ENCODE measurements at regions not wholly inside any gene's neighbourhood (a gene's known extent, or its start where the extent isn't known, plus 50 kb on each side); places are given as distances from the start of the nearest gene placed in this dataset.
A peak's percentile ranks its signal among the peaks of the same experiment; 100 is the strongest.

GRCh38 chr5:7955476-7955875 is 86.5 kb downstream of the MTRR start:
- no peak for TF ChIP-seq JUND (IDR thresholded peaks at IDR 0.05; ENCODE audit: low read depth)
- in situ Hi-C loops (cut with HindIII; ENCODE audit: low pct_unique_long_range_greater_than_20kb, low sequenced_read_pairs), result no loop called here
- no peak for DNase-seq (ENCODE audit: low read depth in 1 of 2, low spot score in 1 of 2)

- TF ChIP-seq JUND (IDR thresholded peaks at IDR 0.05; ENCODE audit: low read depth), result no peak
- no peak for DNase-seq (ENCODE audit: low read depth in 1 of 2, low spot score in 1 of 2)
- in situ Hi-C loops (cut with HindIII; ENCODE audit: low pct_unique_long_range_greater_than_20kb, low sequenced_read_pairs), result no loop called here
Measured at GRCh38 chr5:7957329-7957728, 88.4 kb downstream of the MTRR start.

GRCh38 chr5:7960142-7960541 is 91.2 kb downstream of the MTRR start:
- DNase-seq (ENCODE audit: low read depth in 1 of 2, low spot score in 1 of 2), result no peak
- no peak for TF ChIP-seq JUND (IDR thresholded peaks at IDR 0.05; ENCODE audit: low read depth)

GRCh38 chr5:7961540-7961939 is 92.6 kb downstream of the MTRR start:
- DNase-seq (ENCODE audit: low read depth in 1 of 2, low spot score in 1 of 2), result no peak
- in situ Hi-C loops (cut with HindIII; ENCODE audit: low pct_unique_long_range_greater_than_20kb, low sequenced_read_pairs), result no loop called here
- no peak for TF ChIP-seq JUND (IDR thresholded peaks at IDR 0.05; ENCODE audit: low read depth)

More at GRCh38 chr5:7960142-7960541, 91.2 kb downstream of the MTRR start:
- in situ Hi-C loops (cut with HindIII; ENCODE audit: low pct_unique_long_range_greater_than_20kb, low sequenced_read_pairs), result no loop called here

- in situ Hi-C loops (cut with HindIII; ENCODE audit: low pct_unique_long_range_greater_than_20kb, low sequenced_read_pairs), result no loop called here
Measured at GRCh38 chr5:7970816-7971215, 101.9 kb downstream of the MTRR start.

GRCh38 chr5:7976411-7977190 is 107.7 kb downstream of the MTRR start:
- no peak for DNase-seq (ENCODE audit: low read depth in 1 of 2, low spot score in 1 of 2)
- in situ Hi-C loops (cut with HindIII; ENCODE audit: low pct_unique_long_range_greater_than_20kb, low sequenced_read_pairs), result no loop called here
- no peak for TF ChIP-seq JUND (IDR thresholded peaks at IDR 0.05; ENCODE audit: low read depth)

More at GRCh38 chr5:7970816-7971215, 101.9 kb downstream of the MTRR start:
- no peak for DNase-seq (ENCODE audit: low read depth in 1 of 2, low spot score in 1 of 2)
- TF ChIP-seq JUND (IDR thresholded peaks at IDR 0.05; ENCODE audit: low read depth), result no peak

- no peak for DNase-seq (ENCODE audit: low read depth in 1 of 2, low spot score in 1 of 2)
- no peak for TF ChIP-seq JUND (IDR thresholded peaks at IDR 0.05; ENCODE audit: low read depth)
- in situ Hi-C loops (cut with HindIII; ENCODE audit: low pct_unique_long_range_greater_than_20kb, low sequenced_read_pairs), result no loop called here
Measured at GRCh38 chr5:7978114-7978513, 109.2 kb downstream of the MTRR start.

- no peak for DNase-seq (ENCODE audit: low read depth in 1 of 2, low spot score in 1 of 2)
- in situ Hi-C loops (cut with HindIII; ENCODE audit: low pct_unique_long_range_greater_than_20kb, low sequenced_read_pairs), result no loop called here
- no peak for TF ChIP-seq JUND (IDR thresholded peaks at IDR 0.05; ENCODE audit: low read depth)
Measured at GRCh38 chr5:7978991-7979390, 110.0 kb downstream of the MTRR start.

GRCh38 chr5:7980881-7981280 is 111.9 kb downstream of the MTRR start:
- in situ Hi-C loops (cut with HindIII; ENCODE audit: low pct_unique_long_range_greater_than_20kb, low sequenced_read_pairs), result no loop called here
- TF ChIP-seq JUND (IDR thresholded peaks at IDR 0.05; ENCODE audit: low read depth), result no peak
- DNase-seq (ENCODE audit: low read depth in 1 of 2, low spot score in 1 of 2), result no peak

- DNase-seq (ENCODE audit: low read depth in 1 of 2, low spot score in 1 of 2), result no peak
- in situ Hi-C loops (cut with HindIII; ENCODE audit: low pct_unique_long_range_greater_than_20kb, low sequenced_read_pairs), result no loop called here
- TF ChIP-seq JUND (IDR thresholded peaks at IDR 0.05; ENCODE audit: low read depth), result no peak
Measured at GRCh38 chr5:7983433-7983832, 114.5 kb downstream of the MTRR start.

- in situ Hi-C loops (cut with HindIII; ENCODE audit: low pct_unique_long_range_greater_than_20kb, low sequenced_read_pairs), result no loop called here
- DNase-seq (ENCODE audit: low read depth in 1 of 2, low spot score in 1 of 2), result peak in 1 of 2 experiments; percentile 11
Measured at GRCh38 chr5:7991125-7991821, 122.3 kb downstream of the MTRR start.

GRCh38 chr5:7995688-7996294 is 126.8 kb downstream of the MTRR start:
- in situ Hi-C loops (cut with HindIII; ENCODE audit: low pct_unique_long_range_greater_than_20kb, low sequenced_read_pairs), result no loop called here
- no peak for TF ChIP-seq JUND (IDR thresholded peaks at IDR 0.05; ENCODE audit: low read depth)
- peak in 1 of 2 experiments; percentile 6 for DNase-seq (ENCODE audit: low read depth in 1 of 2, low spot score in 1 of 2)

More at GRCh38 chr5:7991125-7991821, 122.3 kb downstream of the MTRR start:
- no peak for TF ChIP-seq JUND (IDR thresholded peaks at IDR 0.05; ENCODE audit: low read depth)

GRCh38 chr5:8005416-8005815 is 136.5 kb downstream of the MTRR start:
- no peak for TF ChIP-seq JUND (IDR thresholded peaks at IDR 0.05; ENCODE audit: low read depth)
- in situ Hi-C loops (cut with HindIII; ENCODE audit: low pct_unique_long_range_greater_than_20kb, low sequenced_read_pairs), result no loop called here

More at GRCh38 chr5:8005416-8005815, 136.5 kb downstream of the MTRR start:
- no peak for DNase-seq (ENCODE audit: low read depth in 1 of 2, low spot score in 1 of 2)
